Heart left ventricle (tissue), 16 donors: ENCODE measurements at regions not wholly inside any gene's neighbourhood (a gene's known extent, or its start where the extent isn't known, plus 50 kb on each side); places are given as distances from the start of the nearest gene placed in this dataset.

Experiments
- ATAC-seq, 4 donors: fragments of 200-7000 bp; cut with Tn5 transposase; one replicate each; pipeline ENCODE4 v1.9.1; 2020 to 2022; ENCODE audit warnings: moderate library complexity in 4 of 4, mild to moderate bottlenecking in 3 of 4, moderate number of reproducible peaks in 1 of 4
- DNase-seq, 5 donors: peaks; one replicate each; pipeline ENCODE4 v3.0.0-alpha.2; 2020
- H3K27ac ChIP-seq, 12 donors: fragments of 200-600 bp; sonication (generic) in 4 of 12; one replicate each; pipeline versions ENCODE4 v1.5.0 to v1.8.0; 2016 to 2022; ENCODE audit warnings: mild to moderate bottlenecking in 2 of 12
- H3K27me3 ChIP-seq, 9 donors: fragments of 200-600 bp; sonication (generic) in 2 of 9; one replicate each; pipeline versions ENCODE4 v1.5.1 to v1.8.0; 2016 to 2022; ENCODE audit warnings: mild to moderate bottlenecking in 3 of 9
- H3K36me3 ChIP-seq, 9 donors: fragments of 200-600 bp; sonication (generic) in 2 of 9; one replicate each; pipeline versions ENCODE4 v1.5.0 to v1.8.0; 2018 to 2022; ENCODE audit warnings: mild to moderate bottlenecking in 2 of 9
- H3K4me1 ChIP-seq, 12 donors: fragments of 200-600 bp; sonication (generic) in 4 of 12; one replicate each; pipeline versions ENCODE4 v1.5.0 to v1.8.0; 2016 to 2022; ENCODE audit warnings: mild to moderate bottlenecking in 3 of 12
- H3K4me3 ChIP-seq, 12 donors: fragments of 200-600 bp; sonication (generic) in 4 of 12; one replicate each; pipeline versions ENCODE4 v1.5.0 to v1.8.0; 2017 to 2022; ENCODE audit warnings: mild to moderate bottlenecking in 9 of 12, moderate library complexity in 4 of 12
- H3K9me3 ChIP-seq, 12 donors: fragments of 200-600 bp; sonication (generic) in 4 of 12; one replicate each; pipeline versions ENCODE4 v1.5.0 to v1.8.0; 2016 to 2022; ENCODE audit warnings: mild to moderate bottlenecking in 1 of 12
- CTCF ChIP-seq, 12 donors: fragments of 200-600 bp; sonication (generic) in 4 of 12; IDR thresholded peaks; one replicate each; pipeline versions ENCODE4 v1.5.0 to v1.8.0; 2018 to 2022; ENCODE audit warnings: antibody characterized with exemption in 12 of 12, mild to moderate bottlenecking in 5 of 12
- POLR2A ChIP-seq, 2 donors: fragments of 450-650 bp; IDR thresholded peaks; one replicate each; pipeline ENCODE4 v1.6.1; 2017; ENCODE audit warnings: antibody characterized with exemption in 2 of 2, mild to moderate bottlenecking in 2 of 2, moderate library complexity in 2 of 2
- WGBS, 4 donors: extraction: QIAGEN DNeasy Blood & Tissue Kit in 2 of 4; methylation state at CpG; one replicate each; pipeline versions ENCODE4 v1.1.5 to v1.1.7; 2013 to 2018; 5-methylcytosine and 5-hydroxymethylcytosine counted together
- intact Hi-C, 10 donors: fragments of 100-400 bp; cut with DNase I; formaldehyde crosslinking; loops; one replicate each; pipeline versions ENCODE4 v1.11.1 to v1.14.2; 2022
- donor health status: ischemic (EF 13 %, LVEDD 7.1; RV severe dilation, severe dysfunction).
- donor health status: healthy with polysubstance abuse.
- donor health status: DM: no; HTN: yes; CAD: no.
- donor health status: DM: no; HTN: no; CAD: no.
- donor health status: ischemic (EF 25% LVEDD 6.9; RV normal size, moderate dysfunction).
- donor health status: ischemic (EF 25% LVEDD 5.7; RV mildly dilated, moderate dysfunction).
- donor health status: healthy.
- donor health status: DM: yes; HTN: yes; CAD: no.
- donor health status: ischemic (EF 35%, LVEDD 5.7; RV mildly dilated, moderate dysfunction).
- donor health status: nonischemic (EF 11% LVEDD 7.7; RV severe dilation, severe dysfunction).
- donor health status: DM: yes; HTN: yes; CAD: no.
- donor health status: PGD.
- donor health status: ischemic (EF 29% LVEDD 5.4; RV normal size, mild dysfunction).
- donor health status: nonischemic (EF 23%, LVEDD 6.1; RV moderate dilation, normal function).

DNA sequence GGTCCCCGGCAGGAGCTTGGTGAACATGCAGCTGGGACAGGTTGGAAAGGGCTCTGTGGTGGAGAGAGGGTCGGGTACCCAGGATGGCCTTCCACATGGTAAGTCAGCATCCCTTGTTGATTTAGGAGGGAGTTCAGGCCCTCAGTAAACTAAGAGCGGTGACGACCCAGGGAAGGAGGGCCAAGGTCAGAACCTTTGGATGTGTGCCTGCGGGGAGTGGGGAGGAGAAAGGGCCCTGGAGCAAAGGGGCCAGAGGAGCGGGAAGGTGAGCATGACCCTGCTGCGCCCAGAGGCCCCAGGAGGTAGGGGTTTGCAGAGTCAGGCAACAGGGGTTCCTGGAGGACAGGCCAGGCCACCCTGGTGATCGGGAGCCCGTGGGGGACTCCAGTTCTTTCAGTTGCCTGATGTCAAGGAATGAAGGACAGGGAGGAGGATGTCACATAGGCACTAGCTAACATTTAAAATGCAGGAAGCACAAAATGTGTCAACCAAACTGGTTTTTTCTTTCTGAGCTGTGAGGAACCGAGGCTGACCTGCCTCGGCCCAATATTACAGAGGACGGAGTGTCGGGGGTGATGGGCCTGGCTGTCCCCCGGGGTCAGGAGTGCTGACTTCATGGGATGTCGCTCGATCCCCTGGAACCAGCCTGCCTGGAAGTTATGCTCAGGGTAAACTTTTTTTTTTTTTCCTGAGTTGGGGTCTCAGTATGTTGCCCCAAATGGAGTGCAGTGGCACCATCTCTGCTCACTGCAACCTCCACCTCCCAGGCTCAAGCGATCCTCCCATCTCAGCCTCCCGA lies 117.4 kb upstream of the SLC45A1 start:
- intact Hi-C loops = loop anchor here in 1 of 10 donors (5.0 to 10.0 kb wide), 2 partner anchors 33 to 166 kb away; no protein-coding TSS in a partner anchor
- DNase-seq (no peak), ATAC-seq (no peak)
- WGBS, 4 donors = 90 to 95% (median 92%) methylated on average over 18 of the region's 18 CpGs
- TF ChIP-seq CTCF (IDR thresholded peaks at IDR 0.05) (no peak), POLR2A (IDR thresholded peaks at IDR 0.05) (no peak)
- peak overlapping the region in 1 of 12 donors; percentile 89 for H3K27ac ChIP-seq
- no peaks in the 10 kb centered on the region for H3K9me3 ChIP-seq
- H3K27me3 ChIP-seq = no peaks in the 10 kb centered on the region
- H3K4me1 ChIP-seq = peaks cover 0 to 45% (median 8%) of the 10 kb centered on the region in 12 donors
- no peaks in the 10 kb centered on the region for H3K36me3 ChIP-seq
- H3K4me3 ChIP-seq = no peak overlapping the region

DNA sequence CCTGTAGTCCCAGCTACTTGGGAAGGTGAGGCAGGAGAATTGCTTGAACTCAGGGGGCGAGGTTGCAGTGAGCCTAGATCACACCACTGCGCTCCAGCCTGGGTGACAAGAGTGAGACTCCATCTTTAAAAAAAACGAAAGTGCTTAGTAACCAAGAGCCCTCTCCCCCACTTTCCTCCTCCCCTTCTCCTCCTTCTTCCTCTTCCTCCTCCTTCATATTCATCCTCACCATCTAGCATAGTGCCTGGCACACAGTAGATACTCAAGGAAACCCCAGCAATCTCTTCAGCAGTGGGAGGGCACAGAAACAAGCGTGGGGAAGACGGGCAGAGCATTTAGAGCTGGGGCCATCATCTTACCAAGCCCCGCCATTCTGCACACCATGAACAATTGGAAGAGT lies 119.4 kb upstream of the SLC45A1 start:
- Histone ChIP-seq H3K4me1 (peaks cover 0 to 40% (median 8%) of the 10 kb centered on the region in 12 donors), H3K27ac (peak overlapping the region in 1 of 12 donors; percentile 55), H3K36me3 (no peaks in the 10 kb centered on the region), H3K9me3 (no peaks in the 10 kb centered on the region), H3K4me3 (no peak overlapping the region), H3K27me3 (no peaks in the 10 kb centered on the region)
- WGBS, 4 donors = 93 to 96% (median 95%) methylated on average over 6 of the region's 6 CpGs
- no peak for ATAC-seq
- DNase-seq = no peak
- TF ChIP-seq CTCF (IDR thresholded peaks at IDR 0.05) = no peak
- TF ChIP-seq POLR2A (IDR thresholded peaks at IDR 0.05) = no peak
- intact Hi-C loops = no loop called here

DNA sequence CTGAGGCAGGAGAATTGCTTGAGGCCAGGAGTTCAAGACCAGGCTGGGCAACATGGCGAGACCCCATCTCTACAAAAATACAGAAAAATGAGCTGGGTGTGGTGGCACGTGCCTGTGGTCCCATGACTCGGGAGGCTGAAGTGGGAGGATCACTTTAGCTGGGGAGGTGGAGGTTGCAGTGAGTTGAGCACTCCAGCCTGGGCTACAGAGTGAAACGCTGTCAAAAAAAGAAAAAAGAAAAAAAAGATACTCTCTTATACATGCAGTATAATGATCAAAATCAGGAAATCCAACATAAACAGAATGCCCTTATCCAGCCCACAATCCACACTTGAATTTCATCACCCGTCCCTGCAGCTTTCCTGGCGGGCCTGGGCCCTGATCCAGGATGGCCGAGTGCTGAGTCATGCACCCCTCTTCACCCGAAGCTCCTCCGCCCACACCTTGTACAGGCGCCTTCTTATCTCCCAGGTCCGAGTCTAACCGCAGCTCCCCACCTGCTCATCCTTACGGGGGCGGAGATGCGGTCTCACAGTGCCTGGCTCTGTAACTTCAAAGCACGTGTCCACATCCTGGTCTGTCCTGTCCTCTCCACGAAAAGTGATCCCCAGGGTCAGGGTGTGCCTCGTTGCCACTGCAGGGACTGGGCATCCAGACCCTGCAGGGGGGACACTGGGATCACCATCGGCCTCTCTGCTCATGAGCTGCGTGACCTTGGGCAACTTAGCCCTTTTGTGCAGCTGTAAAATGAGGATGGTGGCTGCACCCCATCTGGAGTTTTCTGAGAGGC lies 120.2 kb upstream of the SLC45A1 start:
- no peak overlapping the region for H3K4me3 ChIP-seq
- TF ChIP-seq CTCF (IDR thresholded peaks at IDR 0.05) (no peak), POLR2A (IDR thresholded peaks at IDR 0.05) (no peak)
- DNase-seq = peak in 4 of 5 donors; percentile 29 to 75 (median 56)
- H3K36me3 ChIP-seq = no peaks in the 10 kb centered on the region
- WGBS, 4 donors = 55 to 61% (median 56%) methylated on average over 20 of the region's 20 CpGs
- peak in 2 of 4 donors; percentile 62 to 66 for ATAC-seq
- H3K27me3 ChIP-seq = no peaks in the 10 kb centered on the region
- H3K9me3 ChIP-seq = no peaks in the 10 kb centered on the region
- peak overlapping the region in 1 of 12 donors; percentile 55 for H3K27ac ChIP-seq
- H3K4me1 ChIP-seq = peaks cover 0 to 31% (median 5%) of the 10 kb centered on the region in 12 donors
- intact Hi-C loops = no loop called here
